SHP77 (cell line): ENCODE measurements at regions not wholly inside any gene's neighbourhood (a gene's known extent, or its start where the extent isn't known, plus 50 kb on each side); places are given as distances from the start of the nearest gene placed in this dataset.
A peak's percentile ranks its signal among the peaks of the same experiment; 100 is the strongest.
"Not testable (repeated sequence)": the region's sequence is repeated elsewhere in the genome, so short reads cannot be mapped to it uniquely, and the experiment has no call there.

ENCODE experiments used
- DNase-seq, 2 experiments: peaks; one replicate each; lab custom pipeline; 2025; lab: John Stamatoyannopoulos, UW

- DNase-seq: not testable (repeated sequence)
These were observed 597.6 kb upstream of the NR3C2 start for GRCh38 chr4:149039786-149040185.

DNA sequence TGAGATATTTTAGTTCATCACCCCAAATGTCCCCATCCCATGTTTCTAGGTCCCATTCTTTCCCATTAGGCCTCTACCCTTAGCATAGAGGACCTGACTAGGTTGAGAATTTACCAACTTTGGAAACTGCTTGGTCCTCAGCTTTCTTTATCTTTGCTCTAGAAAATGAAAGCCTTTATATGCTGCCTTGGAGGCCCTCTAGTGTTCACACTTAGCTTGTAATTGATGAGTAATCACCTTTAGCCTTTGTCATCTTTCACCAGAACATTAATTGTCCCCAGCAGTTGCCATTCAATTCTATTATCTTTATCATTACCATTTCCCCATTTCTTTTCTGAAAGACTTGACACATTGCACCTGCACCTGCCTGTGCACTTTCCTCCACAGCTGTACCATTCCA is 589.2 kb upstream of the NR3C2 start:
- DNase-seq: no peak

DNA sequence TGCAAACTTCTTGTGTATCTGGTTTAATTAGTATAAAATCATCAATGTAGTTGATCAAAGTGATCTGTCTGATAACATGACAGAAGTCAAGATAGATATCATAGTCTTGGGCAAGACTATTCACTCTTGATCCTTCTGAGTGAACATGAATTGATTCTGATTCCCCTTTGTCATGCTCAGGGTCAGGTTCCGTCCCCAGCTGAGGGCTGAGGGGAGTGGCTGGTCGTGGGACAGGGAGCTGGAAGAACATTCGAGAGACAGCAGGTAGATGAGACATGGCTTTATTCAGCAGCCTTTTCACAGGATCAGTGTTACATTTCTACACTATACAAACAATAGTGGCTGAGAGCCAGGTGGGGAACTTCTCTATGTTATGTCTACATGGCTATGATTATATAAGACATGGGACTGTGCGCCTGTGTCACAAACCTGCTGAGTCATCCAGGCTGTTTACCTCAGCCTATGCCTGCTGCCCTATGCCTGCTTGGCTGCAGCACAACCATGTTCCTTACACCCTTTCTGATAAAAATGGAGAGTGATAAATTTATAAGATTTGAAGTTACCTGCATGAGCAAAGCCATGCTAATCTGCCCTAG is 586.9 kb upstream of the NR3C2 start:
- peak; percentile 11 to 17 for DNase-seq

DNA sequence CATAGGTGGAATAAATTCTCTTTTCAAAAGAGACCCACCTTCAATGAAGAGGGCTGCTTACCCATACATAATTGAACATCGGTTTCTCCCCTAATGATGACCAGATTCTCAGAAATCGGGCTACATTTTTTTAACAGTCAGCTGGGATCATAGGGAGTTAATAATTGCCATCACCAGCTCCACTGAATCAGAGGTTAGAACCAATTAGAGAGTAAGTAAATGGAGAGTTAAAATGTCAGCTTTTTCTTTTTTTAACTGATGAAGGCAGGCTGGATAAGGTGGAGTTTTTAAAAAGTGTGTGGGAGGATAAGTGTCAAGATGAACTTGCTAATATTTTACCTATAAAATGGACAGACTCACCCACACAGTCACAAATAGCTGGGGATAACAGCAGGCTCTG is 584.5 kb upstream of the NR3C2 start:
- DNase-seq: no peak

- DNase-seq: no peak
These were observed 575.0 kb upstream of the NR3C2 start for GRCh38 chr4:149017002-149017734.

GRCh38 chr4:149009223-149009622 is 567.0 kb upstream of the NR3C2 start:
- DNase-seq: no peak

GRCh38 chr4:149008415-149009025 is 566.3 kb upstream of the NR3C2 start:
- no peak for DNase-seq

GRCh38 chr4:149005191-149005590 is 563.0 kb upstream of the NR3C2 start:
- no peak for DNase-seq

GRCh38 chr4:148999924-149000323 is 557.7 kb upstream of the NR3C2 start:
- no peak for DNase-seq

GRCh38 chr4:148998719-148999118 is 556.5 kb upstream of the NR3C2 start:
- DNase-seq: peak in 1 of 2 experiments; percentile 0

GRCh38 chr4:148986951-148987350 is 544.7 kb upstream of the NR3C2 start:
- no peak for DNase-seq

DNA sequence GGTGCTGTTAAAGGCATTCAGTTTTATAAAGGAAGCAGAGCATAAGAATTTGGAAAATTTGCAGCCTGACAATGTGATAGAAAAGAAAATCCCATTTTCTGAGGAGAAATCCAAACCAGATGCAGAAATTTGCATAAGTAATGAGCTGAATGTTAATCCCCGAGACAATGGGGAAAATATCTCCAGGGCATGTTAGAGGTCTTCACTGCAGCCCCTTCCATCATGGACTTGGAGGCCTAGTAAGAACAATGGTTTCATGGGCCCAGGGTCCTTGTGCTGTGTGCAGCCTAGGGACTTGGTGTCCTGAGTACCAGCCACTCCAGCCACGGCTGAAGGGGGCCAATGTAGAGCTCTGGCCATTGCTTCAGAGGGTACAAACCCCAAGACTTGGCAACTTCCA is 542.7 kb upstream of the NR3C2 start:
- DNase-seq: no peak

DNA sequence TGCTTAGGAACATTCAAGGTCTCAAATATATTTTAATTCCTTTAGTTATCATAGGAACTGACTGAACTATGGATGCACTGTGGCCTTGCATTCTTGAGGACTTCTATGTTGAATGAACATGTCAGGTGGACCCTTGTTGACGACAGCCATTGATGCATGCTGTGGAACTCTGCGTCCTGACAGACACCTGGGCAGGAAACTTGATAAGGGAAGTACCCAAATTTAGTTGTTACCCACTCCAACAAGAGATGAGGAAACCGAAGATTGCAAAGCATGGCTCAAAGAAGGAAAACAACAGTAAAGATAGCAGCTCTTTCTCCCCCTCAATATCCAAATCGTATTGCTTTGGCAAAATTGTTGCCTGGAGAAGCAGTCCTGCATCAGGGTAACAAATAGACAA is 540.0 kb upstream of the NR3C2 start:
- no peak for DNase-seq

GRCh38 chr4:148980782-148981480 is 538.7 kb upstream of the NR3C2 start:
- DNase-seq: no peak

DNA sequence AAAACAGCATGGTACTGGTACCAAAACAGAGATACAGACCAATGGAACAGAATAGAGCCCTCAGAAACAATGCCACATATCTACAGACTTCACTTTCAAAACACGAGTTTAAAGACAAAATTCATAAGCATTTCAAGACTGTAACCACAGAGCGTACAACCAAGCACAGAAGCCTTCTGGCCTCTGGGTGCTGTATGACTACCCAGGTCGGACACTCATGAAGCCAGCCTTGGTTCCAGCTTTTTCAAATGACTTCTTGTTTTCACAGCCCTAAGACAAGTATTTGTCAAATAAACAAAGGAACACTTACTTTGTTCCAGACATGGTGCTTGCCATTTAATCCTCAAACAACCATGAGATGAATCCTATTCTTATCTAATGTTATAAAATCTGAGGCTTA is 536.1 kb upstream of the NR3C2 start:
- DNase-seq: no peak

DNA sequence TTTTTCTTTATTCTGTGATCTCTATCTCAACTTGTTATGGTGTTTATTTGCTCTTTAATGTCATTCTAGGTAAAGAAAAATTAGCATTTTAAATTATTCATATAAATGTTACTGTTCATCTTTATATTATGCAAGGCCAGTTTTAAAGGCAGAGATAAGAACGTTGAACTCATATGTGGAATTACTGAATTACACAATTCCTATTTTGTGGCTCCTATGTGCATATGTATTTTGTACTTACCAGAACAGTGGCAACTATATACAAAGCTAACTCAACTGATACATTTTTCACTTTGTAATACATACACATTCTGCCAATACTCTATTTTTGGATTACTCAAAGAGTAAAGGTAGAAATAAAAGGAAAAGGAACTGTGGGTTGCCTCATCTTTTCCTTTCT is 533.2 kb upstream of the NR3C2 start:
- DNase-seq: no peak

GRCh38 chr4:148965080-148965479 is 522.9 kb upstream of the NR3C2 start:
- DNase-seq: no peak

GRCh38 chr4:148964456-148964855 is 522.2 kb upstream of the NR3C2 start:
- no peak for DNase-seq

GRCh38 chr4:148962539-148963290 is 520.5 kb upstream of the NR3C2 start:
- DNase-seq: no peak

GRCh38 chr4:148961526-148961925 is 519.3 kb upstream of the NR3C2 start:
- no peak for DNase-seq

DNA sequence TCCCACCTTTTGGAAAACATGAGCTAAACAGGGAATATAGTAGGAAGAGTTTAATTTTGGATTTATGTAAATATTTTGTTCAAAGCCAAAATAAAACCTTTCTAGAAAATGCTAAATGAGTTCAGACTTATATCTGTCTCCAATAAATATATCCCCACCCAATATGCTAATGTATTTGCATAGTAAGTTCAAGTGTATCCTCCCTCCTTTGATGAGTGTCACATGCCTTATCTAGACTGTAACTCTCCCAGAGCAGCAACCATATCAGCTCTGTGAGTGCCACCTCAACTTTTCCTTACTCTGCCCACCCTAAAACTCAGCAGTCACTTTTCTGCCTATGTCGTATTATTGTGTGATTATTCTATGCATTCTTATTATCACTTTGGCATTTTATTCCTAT is 516.1 kb upstream of the NR3C2 start:
- no peak for DNase-seq
